Brain microvascular endothelial cell (primary cell): ENCODE measurements at regions not wholly inside any gene's neighbourhood (a gene's known extent, or its start where the extent isn't known, plus 50 kb on each side); places are given as distances from the start of the nearest gene placed in this dataset.

ENCODE experiments used
- DNase-seq: peaks from one replicate; pipeline ENCODE4 v3.0.0-alpha.2; 2020
- H3K27ac ChIP-seq: fragments of 250-450 bp; sonication (Bioruptor Pico); 2 replicates; pipeline ENCODE4 v1.5.1; 2020; ENCODE audit warnings: mild to moderate bottlenecking, moderate library complexity
- H3K27me3 ChIP-seq: fragments of 250-450 bp; sonication (Bioruptor Pico); replicated peaks from 2 replicates; pipeline ENCODE4 v1.5.1; 2020; ENCODE audit warnings: mild to moderate bottlenecking
- H3K36me3 ChIP-seq: fragments of 250-450 bp; sonication (Bioruptor Pico); replicated peaks from 2 replicates; pipeline ENCODE4 v1.5.1; 2020; ENCODE audit warnings: mild to moderate bottlenecking
- H3K4me3 ChIP-seq: 2 replicates; pipeline ENCODE4 v1.5.1; 2011; ENCODE audit warnings: low read depth, mild to moderate bottlenecking, control low read depth, low read length, moderate library complexity
- CTCF ChIP-seq: IDR thresholded peaks from 2 replicates; pipeline ENCODE4 v1.5.1; 2011; ENCODE audit warnings: low read depth, mild to moderate bottlenecking, moderate library complexity, low read length, control low read depth, inconsistent platforms; ENCODE audit errors: missing control alignments
- in situ Hi-C: cut with HindIII; loops from 2 replicates; pipeline ENCODE4 v1.10.0; 2017; ENCODE audit warnings: low sequenced_read_pairs, low pct_ligation_motif_present

- no peak overlapping the region for H3K27ac ChIP-seq
- H3K36me3 ChIP-seq = no peaks in the 10 kb centered on the region
- DNase-seq = no peak
- in situ Hi-C loops = no loop called here
- no peaks in the 10 kb centered on the region for H3K27me3 ChIP-seq
- H3K4me3 ChIP-seq = no peak overlapping the region
- no peak for TF ChIP-seq CTCF
Observed at GRCh38 chr16:79543219-79543618, 57.3 kb downstream of the MAF start.

GRCh38 chr16:79542237-79542774, 58.2 kb downstream of the MAF start:
- no peaks in the 10 kb centered on the region for H3K27me3 ChIP-seq
- no peak for DNase-seq
- no peak overlapping the region for H3K4me3 ChIP-seq
- H3K27ac ChIP-seq = no peak overlapping the region
- in situ Hi-C loops = no loop called here
- TF ChIP-seq CTCF = no peak
- no peaks in the 10 kb centered on the region for H3K36me3 ChIP-seq

- H3K27ac ChIP-seq = no peak overlapping the region
- DNase-seq = no peak
- no peaks in the 10 kb centered on the region for H3K36me3 ChIP-seq
- in situ Hi-C loops = no loop called here
- no peak for TF ChIP-seq CTCF
- no peaks in the 10 kb centered on the region for H3K27me3 ChIP-seq
- H3K4me3 ChIP-seq = no peak overlapping the region
Observed at GRCh38 chr16:79540825-79541595, 59.5 kb downstream of the MAF start.

- Histone ChIP-seq H3K4me3 (no peak overlapping the region), H3K27me3 (no peaks in the 10 kb centered on the region), H3K36me3 (no peaks in the 10 kb centered on the region), H3K27ac (no peak overlapping the region)
- in situ Hi-C loops = no loop called here
- DNase-seq = no peak
- no peak for TF ChIP-seq CTCF
Observed at GRCh38 chr16:79537584-79537983, 63.0 kb downstream of the MAF start.

- no peak for TF ChIP-seq CTCF
- Histone ChIP-seq H3K27me3 (no peaks in the 10 kb centered on the region), H3K36me3 (no peaks in the 10 kb centered on the region), H3K4me3 (no peak overlapping the region), H3K27ac (no peak overlapping the region)
- in situ Hi-C loops = no loop called here
- no peak for DNase-seq
Observed at GRCh38 chr16:79536958-79537357, 63.6 kb downstream of the MAF start.

GRCh38 chr16:79535130-79535529, 65.4 kb downstream of the MAF start:
- H3K36me3 ChIP-seq = no peaks in the 10 kb centered on the region
- in situ Hi-C loops = no loop called here
- TF ChIP-seq CTCF = no peak
- DNase-seq = no peak
- H3K4me3 ChIP-seq = no peak overlapping the region
- H3K27ac ChIP-seq = no peak overlapping the region
- no peaks in the 10 kb centered on the region for H3K27me3 ChIP-seq
